Pancreas (tissue), 10 donors: ENCODE measurements at regions not wholly inside any gene's neighbourhood (a gene's known extent, or its start where the extent isn't known, plus 50 kb on each side); places are given as distances from the start of the nearest gene placed in this dataset.

Experiments used
- ATAC-seq, 4 donors: fragments of 200-7000 bp; cut with Tn5 transposase; one replicate each; pipeline versions ENCODE4 v1.8.0 to v1.9.1; 2020; ENCODE audit warnings: mild to moderate bottlenecking in 4 of 4, moderate library complexity in 4 of 4
- DNase-seq, 6 donors: peaks; one replicate each; pipeline ENCODE4 v3.0.0-alpha.2; 2020
- FAIRE-seq: peaks from 2 replicates; lab custom pipeline; 2012; peaks lifted over from hg19 to GRCh38; lab: Jason Lieb, UNC
- H3K27ac ChIP-seq, 4 donors: fragments of 200-600 bp; sonication (generic); 1 replicate in 3 of 4; 2 replicates in 1 of 4; pipeline versions ENCODE4 v1.5.0 to v1.8.0; 2020
- H3K27me3 ChIP-seq, 4 donors: fragments of 200-600 bp; one replicate each; pipeline ENCODE4 v1.8.0; 2021
- H3K36me3 ChIP-seq, 3 donors: fragments of 200-600 bp; sonication (generic) in 1 of 3; one replicate each; pipeline versions ENCODE4 v1.5.0 to v1.8.0; 2020 to 2021
- H3K4me1 ChIP-seq, 3 donors: fragments of 200-600 bp; one replicate each; pipeline ENCODE4 v1.8.0; 2021
- H3K4me3 ChIP-seq, 4 donors: fragments of 200-600 bp; sonication (generic) in 2 of 4; one replicate each; pipeline versions ENCODE4 v1.5.0 to v1.8.0; 2020 to 2021
- H3K9me3 ChIP-seq, 4 donors: fragments of 200-600 bp; one replicate each; pipeline ENCODE4 v1.8.0; 2021
- WGBS, 2 donors: extraction: QIAGEN DNeasy Blood & Tissue Kit; methylation state at CpG; one replicate each; pipeline ENCODE4 v1.1.7; 2013; 5-methylcytosine and 5-hydroxymethylcytosine counted together
- intact Hi-C, 3 donors: fragments of 100-400 bp; cut with DNase I; formaldehyde crosslinking; loops; one replicate each; pipeline versions ENCODE4 v1.11.1 to v1.14.2; 2022
- TF ChIP-seq, protein P1 (sequence below), 4 donors: fragments of 200-600 bp; sonication (generic) in 3 of 4; IDR thresholded peaks; one replicate each; pipeline versions ENCODE4 v1.5.0 to v1.8.0; 2021; ENCODE audit warnings: antibody characterized with exemption in 4 of 4
- donor health status: healthy with polysubstance abuse.
- donor health status: DM: no; HTN: no; CAD: no; lungs with moderate emphysema.
- donor health status: DM: no; HTN: no; CAD: no.
- donor health status: control.
- donor health status: control.
- donor health status: Bipolar disorder and iron deficiency.
- donor health status: DM: yes; HTN: yes; CAD: no.
- donor health status: DM: no; HTN: no; CAD: no.
- donor health status: DM: no; HTN: no; CAD: no.
- donor health status: DM: yes; HTN: yes; CAD: no.

DNA sequence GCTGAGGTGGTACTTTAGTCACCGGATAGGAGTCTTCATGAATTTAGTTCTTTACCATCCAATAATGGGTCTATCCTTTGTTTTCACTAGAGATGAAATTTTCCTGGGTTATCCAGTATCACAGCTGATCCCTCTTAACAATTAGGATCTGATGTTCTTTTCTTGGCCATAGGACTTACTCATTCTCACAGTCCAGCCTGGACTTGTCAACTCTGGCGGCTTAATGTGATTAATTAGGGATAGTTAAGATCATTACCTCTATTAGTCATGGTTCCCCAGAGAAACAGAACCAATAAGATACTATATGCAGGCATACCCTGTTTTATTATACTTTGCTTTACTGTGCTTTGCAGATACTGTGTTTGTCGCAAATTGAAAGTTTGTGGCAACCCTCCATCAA lies 272.7 kb upstream of the FAT4 start:
- TF ChIP-seq, protein P1, sequence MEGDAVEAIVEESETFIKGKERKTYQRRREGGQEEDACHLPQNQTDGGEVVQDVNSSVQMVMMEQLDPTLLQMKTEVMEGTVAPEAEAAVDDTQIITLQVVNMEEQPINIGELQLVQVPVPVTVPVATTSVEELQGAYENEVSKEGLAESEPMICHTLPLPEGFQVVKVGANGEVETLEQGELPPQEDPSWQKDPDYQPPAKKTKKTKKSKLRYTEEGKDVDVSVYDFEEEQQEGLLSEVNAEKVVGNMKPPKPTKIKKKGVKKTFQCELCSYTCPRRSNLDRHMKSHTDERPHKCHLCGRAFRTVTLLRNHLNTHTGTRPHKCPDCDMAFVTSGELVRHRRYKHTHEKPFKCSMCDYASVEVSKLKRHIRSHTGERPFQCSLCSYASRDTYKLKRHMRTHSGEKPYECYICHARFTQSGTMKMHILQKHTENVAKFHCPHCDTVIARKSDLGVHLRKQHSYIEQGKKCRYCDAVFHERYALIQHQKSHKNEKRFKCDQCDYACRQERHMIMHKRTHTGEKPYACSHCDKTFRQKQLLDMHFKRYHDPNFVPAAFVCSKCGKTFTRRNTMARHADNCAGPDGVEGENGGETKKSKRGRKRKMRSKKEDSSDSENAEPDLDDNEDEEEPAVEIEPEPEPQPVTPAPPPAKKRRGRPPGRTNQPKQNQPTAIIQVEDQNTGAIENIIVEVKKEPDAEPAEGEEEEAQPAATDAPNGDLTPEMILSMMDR (IDR thresholded peaks at IDR 0.05), result no peak
- Histone ChIP-seq H3K4me3 (no peak overlapping the region), H3K9me3 (no peaks in the 10 kb centered on the region), H3K36me3 (no peaks in the 10 kb centered on the region), H3K27me3 (no peaks in the 10 kb centered on the region), H3K4me1 (no peaks in the 10 kb centered on the region), H3K27ac (no peak overlapping the region)
- WGBS, 2 donors, result 87 to 94% methylated on average over 3 of the region's 3 CpGs
- ATAC-seq (no peak), DNase-seq (no peak), FAIRE-seq (no peak)
- intact Hi-C loops, result no loop called here

DNA sequence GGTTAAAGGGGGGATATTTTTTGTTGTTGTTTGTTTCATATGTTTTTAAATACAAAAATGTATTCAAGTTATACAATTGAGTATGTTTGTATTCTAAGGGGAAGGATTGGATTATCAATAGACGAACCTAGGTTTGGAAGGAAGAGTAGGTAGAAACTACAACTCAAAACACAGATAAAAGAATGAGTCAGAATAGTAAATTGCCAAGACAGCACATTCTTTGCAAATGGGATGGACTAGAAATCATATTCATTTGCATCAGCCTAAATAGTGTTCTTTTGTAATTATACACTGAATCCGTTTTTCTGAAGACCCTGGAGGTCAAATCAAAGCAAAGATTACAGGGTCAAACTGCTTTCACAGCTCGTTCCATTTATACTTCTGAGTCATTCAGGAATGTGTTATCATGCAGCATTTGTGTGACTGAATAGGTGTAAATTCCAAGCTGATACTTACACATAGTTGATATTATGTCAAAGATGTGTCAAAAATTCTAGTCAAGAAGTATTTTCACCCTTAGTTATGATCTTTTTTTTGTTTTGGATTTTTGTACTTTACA lies 273.3 kb upstream of the FAT4 start:
- Histone ChIP-seq H3K27ac (no peak overlapping the region), H3K4me3 (no peak overlapping the region), H3K27me3 (no peaks in the 10 kb centered on the region), H3K9me3 (no peaks in the 10 kb centered on the region), H3K36me3 (no peaks in the 10 kb centered on the region), H3K4me1 (no peaks in the 10 kb centered on the region)
- DNase-seq (no peak), ATAC-seq (no peak), FAIRE-seq (no peak)
- intact Hi-C loops, result no loop called here
- TF ChIP-seq, protein P1 (IDR thresholded peaks at IDR 0.05), result no peak
- 49 to 62% methylated on average over 3 of the region's 3 CpGs for WGBS, 2 donors

DNA sequence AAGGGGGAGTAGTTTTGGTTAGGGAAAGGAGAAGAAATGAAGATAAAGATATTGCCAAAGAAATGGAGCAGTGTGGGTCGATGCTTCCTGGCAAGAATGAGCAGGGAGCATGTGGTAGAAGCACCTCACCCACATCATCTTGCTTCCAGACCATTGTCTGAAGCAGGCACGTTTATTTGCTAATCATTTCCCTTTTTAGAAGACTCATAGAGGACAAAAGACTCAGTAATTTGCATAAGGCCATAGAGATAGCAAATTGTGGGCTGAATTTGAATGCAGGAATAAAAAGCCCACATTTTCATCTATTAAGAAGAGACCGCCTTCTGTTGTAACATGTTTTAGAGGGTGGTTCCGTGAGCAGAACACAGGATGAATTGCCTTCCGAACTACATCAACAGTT lies 275.2 kb upstream of the FAT4 start:
- no peak overlapping the region for H3K27ac ChIP-seq
- intact Hi-C loops, result no loop called here
- TF ChIP-seq, protein P1 (IDR thresholded peaks at IDR 0.05), result no peak
- no peaks in the 10 kb centered on the region for H3K27me3 ChIP-seq
- FAIRE-seq (no peak), ATAC-seq (no peak), DNase-seq (no peak)
- no peak overlapping the region for H3K4me3 ChIP-seq
- no peaks in the 10 kb centered on the region for H3K4me1 ChIP-seq
- 79 to 80% methylated on average over 5 of the region's 5 CpGs for WGBS, 2 donors
- no peaks in the 10 kb centered on the region for H3K9me3 ChIP-seq
- H3K36me3 ChIP-seq, result no peaks in the 10 kb centered on the region

DNA sequence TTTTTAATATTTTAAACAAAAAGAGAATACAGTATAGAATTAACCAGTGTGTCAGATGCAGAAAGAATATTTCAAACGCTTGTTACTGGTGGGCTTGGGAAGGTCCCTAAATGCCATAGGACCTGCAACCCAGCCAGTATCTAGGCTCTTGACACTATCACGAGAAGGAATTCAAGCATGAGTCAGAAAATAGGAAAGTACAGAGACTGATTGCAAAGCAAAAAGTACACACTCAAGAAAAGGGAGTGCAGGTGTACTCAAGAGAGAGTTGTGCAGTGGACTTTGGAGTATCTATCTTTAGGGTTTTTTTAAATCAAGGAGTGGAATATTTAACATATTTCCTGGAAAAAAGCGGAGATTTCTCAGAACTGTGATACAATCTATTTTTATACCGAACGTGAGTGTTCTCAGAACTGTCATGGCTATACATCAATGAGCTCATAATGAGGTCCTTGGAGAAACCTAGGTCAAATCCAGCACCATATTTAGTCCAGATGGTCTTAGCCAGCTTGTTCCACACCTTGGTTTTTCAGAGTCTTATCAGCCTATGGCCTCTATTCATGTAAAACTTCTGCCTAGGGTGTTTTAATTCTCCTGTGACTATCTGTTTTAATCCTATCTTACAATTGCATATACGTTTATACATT lies 291.8 kb upstream of the FAT4 start:
- Histone ChIP-seq H3K36me3 (no peaks in the 10 kb centered on the region), H3K9me3 (no peaks in the 10 kb centered on the region), H3K27me3 (no peaks in the 10 kb centered on the region), H3K4me1 (peaks cover 0 to 12% (median 8%) of the 10 kb centered on the region in 3 donors), H3K4me3 (no peak overlapping the region), H3K27ac (no peak overlapping the region)
- FAIRE-seq (no peak), ATAC-seq (peak in 1 of 4 donors; percentile 31), DNase-seq (no peak)
- TF ChIP-seq, protein P1 (IDR thresholded peaks at IDR 0.05), result no peak
- intact Hi-C loops, result no loop called here
- WGBS, 2 donors, result 61 to 63% methylated on average over 6 of the region's 6 CpGs

DNA sequence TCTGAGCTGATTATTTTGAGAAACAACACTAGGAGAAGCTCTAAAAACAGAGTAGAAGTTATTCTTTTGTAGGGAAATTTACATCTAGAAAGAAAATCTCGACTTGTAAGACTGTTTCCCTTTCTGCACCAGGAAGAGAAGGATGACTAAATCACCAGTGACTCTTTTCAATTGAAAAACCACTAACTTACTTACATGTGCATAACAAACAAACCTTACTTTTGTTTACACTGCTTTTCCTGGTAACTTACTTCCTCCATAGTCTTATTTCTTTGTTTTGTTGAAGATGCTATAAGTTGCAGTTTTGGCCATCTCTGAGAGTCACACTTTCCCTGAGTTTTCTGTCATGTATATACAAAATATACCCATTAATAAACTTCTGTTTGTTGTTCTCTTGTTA lies 293.6 kb upstream of the FAT4 start:
- H3K9me3 ChIP-seq, result no peaks in the 10 kb centered on the region
- H3K4me1 ChIP-seq, result peaks cover 0 to 12% (median 8%) of the 10 kb centered on the region in 3 donors
- DNase-seq (no peak), FAIRE-seq (no peak), ATAC-seq (no peak)
- H3K36me3 ChIP-seq, result no peaks in the 10 kb centered on the region
- 63 to 75% methylated on average over 1 of the region's 1 CpG for WGBS, 2 donors
- no peak overlapping the region for H3K4me3 ChIP-seq
- H3K27me3 ChIP-seq, result no peaks in the 10 kb centered on the region
- TF ChIP-seq, protein P1 (IDR thresholded peaks at IDR 0.05), result no peak
- H3K27ac ChIP-seq, result no peak overlapping the region
- intact Hi-C loops, result no loop called here
